NCI-H2227 (cell line): ENCODE measurements at regions not wholly inside any gene's neighbourhood (a gene's known extent, or its start where the extent isn't known, plus 50 kb on each side); places are given as distances from the start of the nearest gene placed in this dataset.
A peak's percentile ranks its signal among the peaks of the same experiment; 100 is the strongest.

Experiments used
- DNase-seq: peaks from one replicate; lab custom pipeline; 2025; ENCODE audit not compliant: unreplicated experiment; lab: John Stamatoyannopoulos, UW

GRCh38 chr15:67980773-67981685, 73.1 kb upstream of the PIAS1 start:
- no peak for DNase-seq

DNA sequence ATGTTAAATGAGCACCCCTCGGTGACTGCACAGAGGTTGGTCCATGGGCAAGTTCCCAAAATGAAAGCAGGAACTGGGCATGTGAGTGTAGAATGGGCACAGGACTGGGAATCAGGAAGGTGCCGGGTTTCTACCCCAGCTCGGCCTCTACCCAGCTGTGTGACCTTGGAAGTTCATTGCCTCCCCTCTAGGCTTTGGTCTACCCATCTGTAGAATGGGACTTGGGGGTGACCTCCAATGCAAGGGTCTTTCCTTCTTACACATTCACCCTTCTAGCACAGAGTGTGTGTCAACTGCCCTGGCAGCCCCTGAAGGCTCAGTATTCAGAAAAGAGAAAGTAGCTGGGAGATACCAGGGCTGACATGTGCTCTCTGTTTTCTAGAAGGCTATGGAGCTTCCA, 72.3 kb upstream of the PIAS1 start:
- DNase-seq, result no peak

- DNase-seq, result peak; percentile 43
Observed at GRCh38 chr15:67991706-67992105, 62.4 kb upstream of the PIAS1 start.

- no peak for DNase-seq
Observed at GRCh38 chr15:67992411-67992810, 61.7 kb upstream of the PIAS1 start.

DNA sequence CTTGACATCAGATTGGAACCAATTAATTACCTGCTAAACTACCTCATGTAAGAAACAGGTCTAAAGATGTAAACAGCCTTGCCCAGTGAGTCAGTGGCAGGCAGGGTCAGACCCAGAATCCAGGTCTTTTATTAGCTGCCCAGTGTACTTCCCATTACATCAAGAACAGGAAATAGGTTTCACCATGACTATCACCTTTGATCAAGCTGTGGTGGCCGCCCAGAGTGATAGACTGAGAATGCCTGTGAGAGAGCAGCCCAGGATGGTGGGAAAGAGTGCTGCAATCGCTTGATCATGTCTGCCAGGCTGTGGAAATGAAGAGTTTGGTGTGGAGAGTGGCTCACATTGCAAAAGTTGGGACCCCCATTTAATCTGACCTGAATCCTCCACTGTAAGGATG, 61.3 kb upstream of the PIAS1 start:
- no peak for DNase-seq

- DNase-seq, result no peak
Observed at GRCh38 chr15:67997996-67998395, 56.1 kb upstream of the PIAS1 start.

GRCh38 chr15:67998599-67999133, 55.4 kb upstream of the PIAS1 start:
- no peak for DNase-seq

- no peak for DNase-seq
Observed at GRCh38 chr15:67999320-68000100, 54.6 kb upstream of the PIAS1 start.

- DNase-seq, result no peak
Observed at GRCh38 chr15:68000754-68001153, 53.4 kb upstream of the PIAS1 start.

DNA sequence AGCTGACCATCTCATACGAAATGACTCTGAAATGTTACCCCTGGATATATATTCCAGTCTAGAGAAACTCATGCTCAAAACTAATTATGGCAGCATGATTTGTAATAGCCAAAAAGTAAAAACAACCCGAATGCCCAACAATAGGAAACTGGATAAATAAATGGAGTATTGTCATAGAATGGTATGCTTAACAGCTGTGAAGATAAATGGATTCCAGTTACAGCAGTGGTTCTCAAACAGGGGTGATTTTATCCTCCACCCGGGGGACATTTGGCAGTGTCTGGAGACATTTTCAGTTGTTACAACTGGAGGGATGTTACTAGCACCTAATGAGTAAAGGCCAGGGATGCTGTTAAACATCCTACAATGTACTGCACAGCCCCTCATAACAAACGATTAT, 52.3 kb upstream of the PIAS1 start:
- no peak for DNase-seq

DNA sequence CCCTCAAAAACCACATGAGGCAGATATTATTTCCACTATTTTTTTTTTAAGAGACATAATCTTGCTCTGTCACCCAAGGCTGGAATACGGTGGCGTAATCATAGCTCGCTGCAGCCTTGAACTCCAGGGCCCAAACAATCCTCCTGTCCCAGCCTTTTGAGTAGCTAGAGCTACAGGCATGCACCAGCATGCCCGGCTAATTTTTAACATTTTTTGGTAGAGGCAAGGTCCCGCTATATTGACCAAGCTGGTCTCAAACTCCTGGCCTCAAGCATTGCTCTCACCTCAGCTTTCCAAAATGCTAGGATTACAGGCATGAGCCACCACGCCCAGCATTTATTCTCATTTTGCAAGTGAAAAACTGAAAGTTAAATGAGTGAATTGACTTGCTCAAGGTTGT, 50.8 kb upstream of the PIAS1 start:
- no peak for DNase-seq
